GM23338 (cell line): ENCODE measurements at regions not wholly inside any gene's neighbourhood (a gene's known extent, or its start where the extent isn't known, plus 50 kb on each side); places are given as distances from the start of the nearest gene placed in this dataset.

Experiments
- ATAC-seq: fragments of 200-7000 bp; cut with Tn5 transposase; 3 replicates; pipeline ENCODE4 v1.9.1; 2020
- DNase-seq: peaks from one replicate; pipeline ENCODE4 v3.0.0-alpha.2; 2015; ENCODE audit warnings: low spot score
- H2AFZ ChIP-seq: fragments of 200-600 bp; sonication (generic); 2 replicates; pipeline ENCODE4 v1.8.0; 2016; ENCODE audit warnings: antibody characterized with exemption, mild to moderate bottlenecking, moderate library complexity
- H3F3A ChIP-seq: fragments of 200-600 bp; sonication (generic); replicated peaks from 2 replicates; pipeline ENCODE4 v1.8.0; 2017; ENCODE audit warnings: antibody characterized with exemption, mixed run types, low read depth
- H3K27ac ChIP-seq: fragments of 200-600 bp; sonication (generic); 2 replicates; pipeline ENCODE4 v1.6.1; 2016; ENCODE audit warnings: low read depth
- H3K27me3 ChIP-seq: fragments of 200-600 bp; sonication (generic); 2 replicates; pipeline ENCODE4 v1.8.0; 2016; ENCODE audit warnings: mild to moderate bottlenecking, mixed run types, moderate library complexity; ENCODE audit not compliant: insufficient read depth
- H3K36me3 ChIP-seq: fragments of 200-600 bp; sonication (generic); 2 replicates; pipeline ENCODE4 v1.8.0; 2016; ENCODE audit warnings: mild to moderate bottlenecking; ENCODE audit not compliant: insufficient read depth
- H3K4me1 ChIP-seq: fragments of 200-600 bp; sonication (generic); 2 replicates; pipeline ENCODE4 v1.8.0; 2016; ENCODE audit warnings: mild to moderate bottlenecking, moderate library complexity; ENCODE audit not compliant: insufficient read depth
- H3K4me2 ChIP-seq: fragments of 200-600 bp; sonication (generic); 2 replicates; pipeline ENCODE4 v1.7.1; 2017; ENCODE audit warnings: mixed run types
- H3K4me3 ChIP-seq: fragments of 200-600 bp; sonication (generic); 2 replicates; pipeline ENCODE4 v1.6.1; 2016; ENCODE audit warnings: mixed run types
- H3K79me2 ChIP-seq: fragments of 200-600 bp; sonication (generic); replicated peaks from 2 replicates; pipeline ENCODE4 v1.8.0; 2017; ENCODE audit warnings: mild to moderate bottlenecking; ENCODE audit not compliant: insufficient read depth
- H3K9me2 ChIP-seq: fragments of 200-600 bp; sonication (generic); 2 replicates; pipeline ENCODE4 v1.8.0; 2017; ENCODE audit not compliant: insufficient read depth
- H4K20me1 ChIP-seq: fragments of 200-600 bp; sonication (generic); replicated peaks from 2 replicates; pipeline ENCODE4 v1.8.0; 2017; ENCODE audit warnings: mild to moderate bottlenecking; ENCODE audit not compliant: insufficient read depth
- H3K27ac Mint-ChIP-seq: 2 replicates; pipeline ENCODE4 v1.8.0; 2020; ENCODE audit warnings: inconsistent platforms, mild to moderate bottlenecking, moderate library complexity, mixed read lengths
- H3K27me3 Mint-ChIP-seq: 3 replicates; pipeline ENCODE4 v1.8.0; 2022; ENCODE audit warnings: low read depth, mild to moderate bottlenecking, moderate library complexity, mixed read lengths, inconsistent platforms; ENCODE audit not compliant: insufficient read depth, poor library complexity
- H3K36me3 Mint-ChIP-seq: 3 replicates; pipeline ENCODE4 v1.8.0; 2021; ENCODE audit warnings: low read depth, mild to moderate bottlenecking, inconsistent platforms, moderate library complexity, mixed read lengths
- H3K4me1 Mint-ChIP-seq: 3 replicates; pipeline ENCODE4 v1.8.0; 2020; ENCODE audit warnings: mild to moderate bottlenecking, inconsistent platforms, mixed read lengths
- H3K4me3 Mint-ChIP-seq: 3 replicates; pipeline ENCODE4 v1.8.0; 2021; ENCODE audit warnings: moderate library complexity, mild to moderate bottlenecking, inconsistent platforms, mixed read lengths
- H3K9me3 Mint-ChIP-seq: 3 replicates; pipeline ENCODE4 v1.8.0; 2020; ENCODE audit warnings: moderate library complexity, mild to moderate bottlenecking, inconsistent platforms, mixed read lengths
- CREB1 ChIP-seq: fragments of 250-450 bp; sonication (Bioruptor Pico); IDR thresholded peaks from 2 replicates; pipeline ENCODE4 v1.5.0; 2020; ENCODE audit warnings: low read depth, mild to moderate bottlenecking, moderate library complexity
- EZH2 ChIP-seq: fragments of 200-600 bp; sonication (generic); IDR thresholded peaks from one replicate; pipeline ENCODE4 v1.8.0; 2017; ENCODE audit warnings: antibody characterized with exemption, mild to moderate bottlenecking, low read depth; ENCODE audit not compliant: unreplicated experiment
- EZH2phosphoT487 ChIP-seq: fragments of 200-600 bp; sonication (generic); IDR thresholded peaks from one replicate; pipeline ENCODE4 v1.8.1; 2018; ENCODE audit warnings: antibody characterized with exemption; ENCODE audit not compliant: unreplicated experiment
- NANOG ChIP-seq: IDR thresholded peaks from 2 replicates; pipeline ENCODE4 v1.6.1; 2016; ENCODE audit warnings: antibody characterized with exemption, borderline replicate concordance
- STAT1 ChIP-seq: IDR thresholded peaks from one replicate; pipeline ENCODE4 v1.6.1; 2016; ENCODE audit warnings: antibody characterized with exemption; ENCODE audit not compliant: unreplicated experiment
- ZNF114 ChIP-seq: fragments of 250-450 bp; sonication (Bioruptor Pico); IDR thresholded peaks from 2 replicates; pipeline ENCODE4 v1.5.0; 2020; ENCODE audit warnings: mild to moderate bottlenecking, moderate library complexity
- ZNF331 ChIP-seq: fragments of 250-450 bp; sonication (Bioruptor Pico); IDR thresholded peaks from 2 replicates; pipeline ENCODE4 v1.5.0; 2020; ENCODE audit warnings: low read depth, mild to moderate bottlenecking, moderate library complexity
- TF ChIP-seq, protein P1 (sequence below): fragments of 250-450 bp; sonication (Bioruptor Pico); IDR thresholded peaks from 2 replicates; pipeline ENCODE4 v1.5.0; 2020; ENCODE audit warnings: mild to moderate bottlenecking, moderate library complexity

DNA sequence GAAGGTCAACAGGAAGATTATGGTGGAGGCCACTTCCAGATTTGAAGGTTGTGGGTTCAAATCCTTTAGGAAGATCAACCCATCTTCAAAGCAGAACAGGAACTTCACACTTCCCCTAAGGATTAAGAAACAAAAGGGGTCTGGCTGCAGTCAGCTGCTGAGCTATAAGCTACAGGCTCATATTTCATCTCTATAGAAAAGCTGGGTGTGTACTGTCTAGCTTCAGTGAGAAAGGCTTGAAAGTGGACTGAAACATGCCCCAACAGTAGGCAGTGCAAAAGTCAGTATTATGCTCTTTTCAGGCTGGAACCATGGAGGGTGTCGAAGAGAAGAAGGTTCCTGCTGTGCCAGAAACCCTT is 60.1 kb upstream of the SPDEF start (continued):
- TF ChIP-seq, protein P1, sequence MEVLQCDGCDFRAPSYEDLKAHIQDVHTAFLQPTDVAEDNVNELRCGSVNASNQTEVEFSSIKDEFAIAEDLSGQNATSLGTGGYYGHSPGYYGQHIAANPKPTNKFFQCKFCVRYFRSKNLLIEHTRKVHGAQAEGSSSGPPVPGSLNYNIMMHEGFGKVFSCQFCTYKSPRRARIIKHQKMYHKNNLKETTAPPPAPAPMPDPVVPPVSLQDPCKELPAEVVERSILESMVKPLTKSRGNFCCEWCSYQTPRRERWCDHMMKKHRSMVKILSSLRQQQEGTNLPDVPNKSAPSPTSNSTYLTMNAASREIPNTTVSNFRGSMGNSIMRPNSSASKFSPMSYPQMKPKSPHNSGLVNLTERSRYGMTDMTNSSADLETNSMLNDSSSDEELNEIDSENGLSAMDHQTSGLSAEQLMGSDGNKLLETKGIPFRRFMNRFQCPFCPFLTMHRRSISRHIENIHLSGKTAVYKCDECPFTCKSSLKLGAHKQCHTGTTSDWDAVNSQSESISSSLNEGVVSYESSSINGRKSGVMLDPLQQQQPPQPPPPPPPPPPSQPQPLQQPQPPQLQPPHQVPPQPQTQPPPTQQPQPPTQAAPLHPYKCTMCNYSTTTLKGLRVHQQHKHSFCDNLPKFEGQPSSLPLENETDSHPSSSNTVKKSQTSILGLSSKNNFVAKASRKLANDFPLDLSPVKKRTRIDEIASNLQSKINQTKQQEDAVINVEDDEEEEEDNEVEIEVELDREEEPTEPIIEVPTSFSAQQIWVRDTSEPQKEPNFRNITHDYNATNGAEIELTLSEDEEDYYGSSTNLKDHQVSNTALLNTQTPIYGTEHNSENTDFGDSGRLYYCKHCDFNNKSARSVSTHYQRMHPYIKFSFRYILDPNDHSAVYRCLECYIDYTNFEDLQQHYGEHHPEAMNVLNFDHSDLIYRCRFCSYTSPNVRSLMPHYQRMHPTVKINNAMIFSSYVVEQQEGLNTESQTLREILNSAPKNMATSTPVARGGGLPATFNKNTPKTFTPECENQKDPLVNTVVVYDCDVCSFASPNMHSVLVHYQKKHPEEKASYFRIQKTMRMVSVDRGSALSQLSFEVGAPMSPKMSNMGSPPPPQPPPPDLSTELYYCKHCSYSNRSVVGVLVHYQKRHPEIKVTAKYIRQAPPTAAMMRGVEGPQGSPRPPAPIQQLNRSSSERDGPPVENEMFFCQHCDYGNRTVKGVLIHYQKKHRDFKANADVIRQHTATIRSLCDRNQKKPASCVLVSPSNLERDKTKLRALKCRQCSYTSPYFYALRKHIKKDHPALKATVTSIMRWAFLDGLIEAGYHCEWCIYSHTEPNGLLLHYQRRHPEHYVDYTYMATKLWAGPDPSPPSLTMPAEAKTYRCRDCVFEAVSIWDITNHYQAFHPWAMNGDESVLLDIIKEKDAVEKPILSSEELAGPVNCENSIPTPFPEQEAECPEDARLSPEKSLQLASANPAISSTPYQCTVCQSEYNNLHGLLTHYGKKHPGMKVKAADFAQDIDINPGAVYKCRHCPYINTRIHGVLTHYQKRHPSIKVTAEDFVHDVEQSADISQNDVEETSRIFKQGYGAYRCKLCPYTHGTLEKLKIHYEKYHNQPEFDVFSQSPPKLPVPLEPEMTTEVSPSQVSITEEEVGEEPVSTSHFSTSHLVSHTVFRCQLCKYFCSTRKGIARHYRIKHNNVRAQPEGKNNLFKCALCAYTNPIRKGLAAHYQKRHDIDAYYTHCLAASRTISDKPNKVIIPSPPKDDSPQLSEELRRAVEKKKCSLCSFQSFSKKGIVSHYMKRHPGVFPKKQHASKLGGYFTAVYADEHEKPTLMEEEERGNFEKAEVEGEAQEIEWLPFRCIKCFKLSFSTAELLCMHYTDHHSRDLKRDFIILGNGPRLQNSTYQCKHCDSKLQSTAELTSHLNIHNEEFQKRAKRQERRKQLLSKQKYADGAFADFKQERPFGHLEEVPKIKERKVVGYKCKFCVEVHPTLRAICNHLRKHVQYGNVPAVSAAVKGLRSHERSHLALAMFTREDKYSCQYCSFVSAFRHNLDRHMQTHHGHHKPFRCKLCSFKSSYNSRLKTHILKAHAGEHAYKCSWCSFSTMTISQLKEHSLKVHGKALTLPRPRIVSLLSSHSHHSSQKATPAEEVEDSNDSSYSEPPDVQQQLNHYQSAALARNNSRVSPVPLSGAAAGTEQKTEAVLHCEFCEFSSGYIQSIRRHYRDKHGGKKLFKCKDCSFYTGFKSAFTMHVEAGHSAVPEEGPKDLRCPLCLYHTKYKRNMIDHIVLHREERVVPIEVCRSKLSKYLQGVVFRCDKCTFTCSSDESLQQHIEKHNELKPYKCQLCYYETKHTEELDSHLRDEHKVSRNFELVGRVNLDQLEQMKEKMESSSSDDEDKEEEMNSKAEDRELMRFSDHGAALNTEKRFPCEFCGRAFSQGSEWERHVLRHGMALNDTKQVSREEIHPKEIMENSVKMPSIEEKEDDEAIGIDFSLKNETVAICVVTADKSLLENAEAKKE (CRISPR knock-in tag), result no peak
- TF ChIP-seq ZNF114 (CRISPR knock-in tag), result no peak

DNA sequence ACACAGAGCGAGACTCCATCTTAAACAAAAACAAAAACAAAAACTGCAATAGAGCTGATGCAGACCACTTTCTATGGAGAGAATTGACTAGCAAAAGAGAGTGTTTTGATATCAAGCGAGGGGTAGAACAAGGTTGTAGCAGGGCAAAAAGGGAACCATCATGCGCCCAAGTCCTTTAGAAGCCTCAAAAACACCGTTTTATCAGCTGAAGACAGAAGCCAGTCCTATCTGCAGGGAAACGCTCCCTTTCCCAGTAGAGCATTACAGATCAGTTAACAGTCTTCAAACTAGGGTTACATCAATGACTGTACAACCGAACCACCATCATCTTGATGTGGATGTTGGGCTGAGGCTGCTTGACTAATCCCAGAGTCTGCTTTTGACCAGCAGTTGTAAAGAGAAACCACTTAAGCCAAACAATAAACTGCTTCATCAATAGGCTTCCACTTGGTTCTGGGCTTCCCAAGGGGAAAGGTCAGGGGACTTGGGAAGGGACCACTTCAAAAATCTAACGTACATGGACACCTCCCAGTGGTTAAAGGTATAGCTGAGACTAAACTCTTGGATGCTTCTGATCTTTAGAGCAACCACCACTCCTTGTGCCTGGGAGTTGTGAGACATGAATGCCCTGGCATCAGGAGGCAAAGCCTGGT is 59.6 kb upstream of the SPDEF start:
- Mint-ChIP-seq H3K4me1 (peaks cover 4% of the 10 kb centered on the region; the same call in 2 of the 3 replicates), H3K4me3 (no peak overlapping the region), H3K9me3 (no peaks in the 10 kb centered on the region), H3K27me3 (no peaks in the 10 kb centered on the region), H3K36me3 (no peaks in the 10 kb centered on the region), H3K27ac (no peak overlapping the region)
- Histone ChIP-seq H3K79me2 (peaks cover 25% of the 10 kb centered on the region), H3K9me2 (peaks cover 4% of the 10 kb centered on the region; the same call in 1 of the 2 replicates), H3K4me1 (no peaks in the 10 kb centered on the region), H3K36me3 (no peaks in the 10 kb centered on the region), H3F3A (no peaks in the 10 kb centered on the region), H3K27me3 (no peaks in the 10 kb centered on the region), H3K4me3 (no peak overlapping the region), H4K20me1 (peaks cover 19% of the 10 kb centered on the region), H3K4me2 (no peak overlapping the region), H3K27ac (no peak overlapping the region), H2AFZ (no peak overlapping the region)
- DNase-seq (no peak), ATAC-seq (no peak)
- TF ChIP-seq EZH2, result no peak
- no peak for TF ChIP-seq ZNF331 (CRISPR knock-in tag)
- TF ChIP-seq STAT1, result no peak
- TF ChIP-seq NANOG, result no peak
- TF ChIP-seq ZNF114 (CRISPR knock-in tag), result no peak
- no peak for TF ChIP-seq CREB1 (CRISPR knock-in tag)
- TF ChIP-seq EZH2phosphoT487, result no peak
